Activated CD8-positive, alpha-beta memory T cell treated with anti-CD3 and anti-CD28 coated beads, Interleukin-2, amount 50 U/mL, for 1 hour (primary cell): ENCODE measurements at regions not wholly inside any gene's neighbourhood (a gene's known extent, or its start where the extent isn't known, plus 50 kb on each side); places are given as distances from the start of the nearest gene placed in this dataset.
"Not testable (repeated sequence)": the region's sequence is repeated elsewhere in the genome, so short reads cannot be mapped to it uniquely, and the experiment has no call there.

Experiments used
- DNase-seq: peaks from one replicate; pipeline ENCODE4 v3.0.0-alpha.2; 2020; ENCODE audit errors: extremely low read depth

GRCh38 chr4:128688846-128689437, 120.6 kb upstream of the JADE1 start:
- DNase-seq: no peak

- DNase-seq: no peak
Measured at GRCh38 chr4:128688033-128688721, 121.3 kb upstream of the JADE1 start.

- no peak for DNase-seq
Measured at GRCh38 chr4:128686810-128687209, 122.7 kb upstream of the JADE1 start.

GRCh38 chr4:128686032-128686465, 123.5 kb upstream of the JADE1 start:
- DNase-seq: no peak

- DNase-seq: no peak
Measured at GRCh38 chr4:128684016-128684415, 125.5 kb upstream of the JADE1 start.

- no peak for DNase-seq
Measured at GRCh38 chr4:128682942-128683666, 126.4 kb upstream of the JADE1 start.

GRCh38 chr4:128676095-128676494, 133.4 kb upstream of the JADE1 start:
- no peak for DNase-seq

GRCh38 chr4:128675083-128675482, 134.4 kb upstream of the JADE1 start:
- DNase-seq: no peak

GRCh38 chr4:128673159-128673558, 136.3 kb upstream of the JADE1 start:
- DNase-seq: not testable (repeated sequence)

- not testable (repeated sequence) for DNase-seq
Measured at GRCh38 chr4:128672596-128672995, 136.9 kb upstream of the JADE1 start.

- no peak for DNase-seq
Measured at GRCh38 chr4:128670513-128670912, 139.0 kb upstream of the JADE1 start.

GRCh38 chr4:128668566-128668965, 140.9 kb upstream of the JADE1 start:
- DNase-seq: no peak

GRCh38 chr4:128665514-128665913, 144.0 kb upstream of the JADE1 start:
- no peak for DNase-seq

- DNase-seq: no peak
Measured at GRCh38 chr4:128663325-128663724, 146.2 kb upstream of the JADE1 start.

- no peak for DNase-seq
Measured at GRCh38 chr4:128661479-128661878, 148.0 kb upstream of the JADE1 start.

- no peak for DNase-seq
Measured at GRCh38 chr4:128660361-128661215, 148.9 kb upstream of the JADE1 start.

GRCh38 chr4:128658214-128658631, 151.3 kb upstream of the JADE1 start:
- DNase-seq: no peak

- DNase-seq: no peak
Measured at GRCh38 chr4:128657638-128658037, 151.9 kb upstream of the JADE1 start.

GRCh38 chr4:128654465-128654864, 155.0 kb upstream of the JADE1 start:
- no peak for DNase-seq

- no peak for DNase-seq
Measured at GRCh38 chr4:128653527-128654444, 155.7 kb upstream of the JADE1 start.
